Embryonic facial prominence (tissue), 1 donor: ENCODE measurements at regions not wholly inside any gene's neighbourhood (a gene's known extent, or its start where the extent isn't known, plus 50 kb on each side); places are given as distances from the start of the nearest gene placed in this dataset.

Experiments
- DNase-seq: peaks from one replicate; pipeline ENCODE4 v3.0.0-alpha.2; 2016; ENCODE audit errors: extremely low spot score

GRCh38 chr1:90558754-90559378, 158.2 kb downstream of the BARHL2 start:
- DNase-seq: no peak

DNA sequence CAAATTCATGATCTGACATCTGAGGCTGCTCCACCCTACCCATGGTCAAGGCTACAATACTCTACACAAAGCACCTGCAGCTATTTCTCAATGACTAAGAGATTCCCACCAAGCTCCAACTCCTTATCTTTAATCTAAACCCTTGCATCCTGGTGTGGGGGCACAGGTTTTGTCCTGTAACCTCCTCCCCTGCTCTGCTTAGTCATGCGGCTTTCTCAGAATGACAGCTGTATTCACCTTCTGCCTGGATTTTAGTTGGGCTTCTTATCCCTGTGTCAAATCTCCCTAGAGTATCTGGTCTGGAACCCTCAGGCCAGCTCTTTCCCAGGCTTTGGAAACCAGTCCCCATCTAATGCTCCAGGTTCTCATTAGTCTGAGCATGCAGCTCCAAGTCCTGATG, 159.0 kb downstream of the BARHL2 start:
- no peak for DNase-seq

GRCh38 chr1:90557706-90558105, 159.4 kb downstream of the BARHL2 start:
- DNase-seq: no peak

GRCh38 chr1:90550626-90551406, 166.3 kb downstream of the BARHL2 start:
- DNase-seq: no peak

DNA sequence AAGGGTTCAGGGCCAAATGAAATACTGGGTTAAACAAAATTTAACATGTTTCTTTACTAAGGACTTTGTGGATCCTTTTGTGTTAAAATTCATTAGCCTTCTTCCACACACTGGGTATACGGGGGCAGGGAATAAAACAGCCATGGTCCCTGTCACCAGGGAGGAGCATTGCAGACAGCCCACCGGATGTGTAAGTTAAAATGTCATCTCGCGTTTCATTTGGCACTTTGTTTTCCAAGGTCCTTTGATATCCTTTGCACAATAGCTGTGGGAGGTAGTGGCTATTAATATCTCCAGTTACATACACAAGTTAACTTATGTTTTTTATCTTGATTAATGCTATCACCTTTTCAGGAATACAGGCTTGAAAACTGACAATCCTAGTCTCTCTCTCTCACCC, 172.7 kb downstream of the BARHL2 start:
- no peak for DNase-seq

DNA sequence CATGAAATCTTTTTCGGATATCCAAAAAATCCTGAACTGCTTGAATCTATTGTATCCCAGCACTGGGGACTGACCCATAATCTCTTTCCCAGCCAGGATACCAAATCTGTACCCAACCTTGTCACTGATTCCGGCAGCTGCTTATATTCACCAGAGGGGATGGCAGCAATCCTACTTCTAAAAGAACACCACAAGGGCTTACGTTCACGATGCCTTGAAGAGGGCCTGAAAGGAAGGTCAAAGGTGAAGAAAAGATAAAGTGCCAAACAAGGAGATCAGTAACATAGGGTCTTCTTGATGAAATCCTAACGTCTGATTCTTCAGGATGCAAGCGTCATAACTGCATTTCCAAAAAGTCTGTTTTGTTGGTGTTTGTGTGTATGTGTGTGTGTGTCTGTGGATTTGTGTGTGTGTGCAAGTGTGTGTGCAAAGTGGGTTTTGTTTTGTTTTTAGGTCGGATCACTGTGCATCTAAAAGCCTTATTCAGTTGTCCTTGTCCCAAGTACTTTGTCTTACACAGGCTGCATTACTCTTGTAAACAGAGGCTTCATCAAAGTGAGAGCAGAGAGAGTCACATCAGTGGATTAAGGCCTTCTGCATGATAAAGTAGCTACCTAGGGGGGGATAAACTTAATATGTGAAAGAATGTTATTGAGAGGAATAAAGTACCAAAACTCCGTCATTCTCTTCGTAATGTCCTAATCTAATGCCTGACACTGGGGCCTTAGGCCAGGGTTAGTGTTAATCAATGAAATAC, 179.3 kb downstream of the BARHL2 start:
- no peak for DNase-seq

DNA sequence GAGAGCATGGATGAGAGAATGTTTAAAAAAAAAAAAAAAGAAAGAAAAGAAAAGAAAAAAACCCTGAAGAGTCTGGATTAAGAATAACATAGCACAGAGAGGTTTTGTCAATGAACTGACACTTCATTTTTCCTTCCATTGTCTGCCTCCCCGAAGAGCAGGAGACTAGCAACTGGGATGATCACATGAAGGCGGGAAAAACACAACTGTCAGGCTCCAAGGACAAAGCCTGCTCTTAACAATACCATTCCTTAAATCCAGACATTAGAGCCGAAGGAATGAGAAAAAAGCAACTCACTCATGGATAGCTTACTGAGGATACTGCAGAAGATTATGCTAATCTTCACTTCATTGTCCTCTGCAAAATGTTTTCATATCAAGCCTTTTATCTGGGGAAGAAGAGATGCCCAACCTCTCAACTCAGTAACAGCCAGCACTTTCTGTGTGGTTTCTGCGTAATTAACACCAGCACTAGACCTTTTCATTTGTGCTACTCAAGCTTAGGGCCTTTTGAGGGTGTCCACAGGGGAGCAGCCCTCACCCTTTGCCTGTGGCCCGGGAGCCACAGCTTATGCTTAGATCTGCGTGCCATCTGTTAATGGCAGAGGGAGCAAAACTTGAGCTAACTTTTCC, 182.3 kb downstream of the BARHL2 start:
- no peak for DNase-seq

DNA sequence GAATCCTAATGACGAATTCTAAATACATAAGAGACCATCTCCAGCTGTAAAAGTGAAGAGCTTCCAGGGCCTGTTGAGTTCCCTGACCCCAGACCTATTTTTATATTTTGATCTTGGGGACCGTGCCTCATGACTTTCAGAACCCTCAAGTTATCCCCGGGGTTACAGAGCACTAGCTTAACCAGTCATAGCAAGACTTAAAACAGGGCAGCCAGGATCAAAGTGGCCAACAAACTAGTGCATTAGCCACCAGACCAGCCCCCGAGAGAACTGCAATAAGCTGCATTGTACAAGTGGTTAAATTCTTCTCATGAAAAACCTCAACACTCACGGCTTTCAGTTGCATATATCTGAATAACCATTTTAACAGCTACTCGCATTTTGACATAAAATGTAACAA, 183.0 kb downstream of the BARHL2 start:
- no peak for DNase-seq

DNA sequence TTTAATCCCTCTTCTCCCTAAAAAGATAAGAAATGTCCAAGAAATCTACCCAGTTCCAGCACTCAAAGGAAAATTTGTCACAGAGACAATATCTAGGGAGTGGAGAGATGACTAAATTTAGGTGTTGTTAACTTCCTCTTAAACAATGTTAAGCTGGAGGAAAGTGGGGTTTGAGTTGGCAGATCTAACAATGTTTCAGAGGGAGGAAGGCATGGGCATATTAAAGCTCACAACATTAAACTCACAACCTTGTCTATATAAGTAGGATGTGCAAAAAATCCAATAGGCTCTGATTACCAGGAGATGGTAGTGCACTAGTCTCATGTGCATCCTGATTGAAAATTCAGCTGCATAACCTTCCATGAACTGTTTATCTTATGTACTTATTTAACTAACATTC, 190.1 kb downstream of the BARHL2 start:
- DNase-seq: no peak

- DNase-seq: no peak
Observed at GRCh38 chr1:90522432-90522831, 194.7 kb downstream of the BARHL2 start.

DNA sequence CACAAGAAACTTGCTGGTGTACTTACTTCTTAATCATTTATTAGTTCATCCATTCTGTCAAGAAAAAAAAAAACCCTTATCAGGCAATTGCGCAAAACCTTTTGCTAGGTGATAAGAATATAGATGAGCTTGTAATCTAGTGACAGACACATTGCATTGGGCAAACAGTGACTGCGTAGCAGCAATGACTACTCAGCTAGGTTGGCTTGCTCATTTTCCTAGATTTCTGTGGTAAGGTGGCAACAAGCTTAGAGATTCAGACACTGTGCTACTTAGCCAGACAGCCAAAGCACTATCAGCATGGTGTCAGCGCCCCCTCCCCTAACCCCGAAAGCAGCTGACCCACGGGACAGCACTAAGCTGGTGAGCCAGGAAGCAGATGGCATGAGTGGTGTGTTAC, 203.1 kb downstream of the BARHL2 start:
- DNase-seq: no peak

DNA sequence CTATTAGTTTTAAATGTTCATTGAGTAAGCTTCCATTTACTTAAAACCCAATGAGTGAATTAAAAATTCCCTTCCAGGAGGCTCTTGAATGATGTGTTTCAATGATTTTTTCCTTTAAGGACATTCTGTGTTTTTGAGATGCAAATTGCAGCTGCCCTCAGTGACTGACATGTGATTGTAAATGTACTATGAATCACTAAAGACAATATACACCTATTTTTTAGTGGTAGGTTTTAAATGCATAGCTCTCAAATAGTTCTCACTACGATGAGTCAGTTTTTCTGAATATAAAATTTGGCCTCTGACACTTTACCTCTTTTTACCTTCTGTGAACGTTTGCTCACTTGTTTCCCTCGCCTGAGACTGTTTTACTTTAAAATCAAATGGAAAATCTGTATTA, 204.7 kb downstream of the BARHL2 start:
- no peak for DNase-seq

DNA sequence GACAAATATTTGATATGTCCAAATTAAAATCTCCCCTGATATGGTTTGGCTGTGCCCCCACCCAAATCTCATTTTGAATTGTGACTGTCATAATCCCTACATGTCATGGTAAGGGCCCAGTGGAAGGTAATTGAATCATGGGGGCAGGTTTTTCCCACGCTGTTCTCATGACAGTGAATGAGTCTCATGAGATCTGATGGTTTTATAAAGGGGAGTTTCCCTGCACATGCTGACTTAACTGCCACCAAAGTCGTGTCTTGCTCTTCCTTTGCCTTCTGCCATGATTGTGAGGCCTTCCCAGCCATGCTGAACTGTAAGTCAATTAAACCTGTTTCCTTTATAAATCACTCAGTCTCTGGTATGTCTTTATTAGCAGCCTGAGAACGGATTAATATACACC, 207.0 kb downstream of the BARHL2 start:
- no peak for DNase-seq

DNA sequence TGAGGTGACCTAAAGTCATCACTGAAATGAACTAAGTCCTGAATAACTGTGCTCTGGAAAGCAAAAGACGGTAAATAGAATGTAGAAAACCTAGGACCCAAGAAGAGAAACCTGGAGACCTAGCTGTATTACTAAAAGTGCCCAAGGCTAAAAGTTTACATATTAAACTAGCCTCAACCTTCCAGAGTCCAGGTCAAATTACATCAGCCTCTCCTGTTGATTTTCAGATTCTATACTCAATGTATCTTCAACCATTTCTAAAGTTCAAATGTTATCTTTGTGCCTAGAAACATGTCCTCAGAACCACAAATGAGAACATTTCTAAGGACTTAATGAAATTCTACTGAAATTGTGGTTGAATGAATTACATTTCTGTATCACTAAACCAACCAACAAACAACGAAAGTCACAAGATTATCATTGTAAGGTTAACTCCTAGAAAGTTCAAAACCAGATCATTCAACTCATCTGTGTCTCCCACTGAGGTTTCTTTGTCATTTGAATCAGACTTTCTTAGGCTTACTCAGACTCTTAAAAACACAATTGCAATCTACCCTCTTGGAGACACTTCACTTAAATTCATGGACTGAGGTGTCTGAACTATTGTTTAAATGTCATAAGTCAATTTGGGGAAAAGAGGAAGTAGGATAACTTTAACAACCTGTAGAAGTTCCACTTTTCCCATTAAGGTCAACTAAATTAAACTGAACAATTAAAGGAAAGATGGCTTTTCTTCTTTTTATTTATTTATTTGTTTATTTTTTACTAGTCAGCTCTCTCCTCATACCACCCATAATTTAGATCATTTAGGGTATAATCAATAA, 207.7 kb downstream of the BARHL2 start:
- DNase-seq: no peak

GRCh38 chr1:90508376-90509167, 208.5 kb downstream of the BARHL2 start:
- no peak for DNase-seq

- DNase-seq: no peak
Observed at GRCh38 chr1:90507173-90507572, 209.9 kb downstream of the BARHL2 start.

DNA sequence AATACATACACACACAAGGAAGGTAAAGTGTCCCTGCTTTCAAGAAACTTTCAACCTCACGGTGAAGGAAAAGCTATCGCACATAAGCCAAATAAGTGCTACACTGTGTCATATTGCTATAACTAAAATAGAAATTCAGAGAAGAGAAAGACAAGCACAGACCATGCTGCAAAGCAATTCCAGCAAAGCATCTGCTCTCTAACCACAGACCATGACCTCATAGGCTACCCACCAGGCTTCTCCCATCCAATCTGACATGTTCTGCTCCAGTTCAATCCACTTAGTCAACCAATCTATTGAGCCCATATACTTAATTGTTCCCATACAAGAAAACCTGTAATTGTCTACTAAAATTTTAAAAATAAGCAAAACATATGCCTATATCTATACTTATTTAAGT, 211.3 kb downstream of the BARHL2 start:
- no peak for DNase-seq

DNA sequence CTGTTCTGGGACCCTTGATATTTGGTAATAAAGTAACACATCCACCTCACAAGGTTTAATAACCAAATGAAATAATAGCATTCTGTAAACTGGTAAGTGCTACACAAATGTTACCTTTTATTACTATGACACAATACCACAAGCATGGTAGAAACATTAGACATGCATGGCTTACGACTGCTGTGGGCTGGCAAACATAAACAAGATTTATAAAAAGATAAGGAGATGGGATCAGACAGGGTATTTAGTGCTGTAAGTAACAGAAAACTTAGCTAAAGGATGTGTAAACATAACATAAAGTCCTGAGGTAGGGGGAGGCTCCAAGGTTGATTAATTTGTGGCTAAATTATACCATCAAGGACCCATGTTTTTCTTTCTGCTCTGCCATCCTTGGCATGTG, 212.6 kb downstream of the BARHL2 start:
- DNase-seq: no peak

DNA sequence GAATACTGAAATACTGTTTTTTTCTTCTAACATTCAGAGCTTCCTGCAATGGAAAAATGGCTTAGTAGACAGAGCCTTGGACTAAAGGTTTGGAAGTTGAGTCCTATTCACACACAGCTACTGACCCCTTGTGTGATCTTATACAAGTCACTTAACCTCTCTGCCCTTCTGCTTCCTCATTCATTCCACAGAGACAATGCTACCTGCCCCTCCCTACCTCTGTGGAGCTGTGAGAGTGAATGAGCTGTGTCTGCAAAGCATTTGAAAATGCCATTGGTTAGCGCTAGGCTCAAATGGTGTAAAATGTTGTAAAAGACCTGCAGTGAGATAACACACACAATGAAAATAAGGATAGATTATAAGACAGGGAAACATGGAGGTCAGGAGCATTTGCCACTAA, 214.4 kb downstream of the BARHL2 start:
- no peak for DNase-seq

- DNase-seq: no peak
Observed at GRCh38 chr1:90502194-90502593, 214.9 kb downstream of the BARHL2 start.

GRCh38 chr1:90501281-90501680, 215.8 kb downstream of the BARHL2 start:
- no peak for DNase-seq
